HCT116 (cell line): ENCODE measurements at regions not wholly inside any gene's neighbourhood (a gene's known extent, or its start where the extent isn't known, plus 50 kb on each side); places are given as distances from the start of the nearest gene placed in this dataset.

Experiments
- ATAC-seq: fragments of 200-7000 bp; cut with Tn5 transposase; 2 replicates; pipeline ENCODE4 v1.9.1; 2020; ENCODE audit warnings: mild to moderate bottlenecking, moderate library complexity
- BruUV-seq: library from RNA; stranded (reverse); fragments of 400-500 nt; replicated peaks from 2 replicates; lab custom pipeline; 2021; lab: Mats Ljungman, UMichigan
- CTCF ChIA-PET: fragments of 300-600 bp; sonication (Branson Sonifier 250); formaldehyde crosslinking; loops from one replicate; lab custom pipeline; 2021; ENCODE audit warnings: antibody characterized with exemption; lab: Charles Lee
- POLR2A ChIA-PET: fragments of 300-600, 350-600 bp; sonication (Branson Sonifier 250); formaldehyde crosslinking; loops from one replicate; lab custom pipeline; 2021; ENCODE audit warnings: antibody characterized with exemption; lab: Charles Lee
- RAD21 ChIA-PET, 2 experiments: fragments of 300-600 bp; sonication (Branson Sonifier 250); formaldehyde crosslinking; loops; one replicate each; lab custom pipeline; 2023; ENCODE audit warnings: low total read pairs in 2 of 2; ENCODE audit not compliant: uncharacterized antibody in 2 of 2, unreplicated experiment in 2 of 2, low non-redundant PET in 1 of 2; lab: Charles Lee
- DNase-seq: peaks from one replicate; pipeline ENCODE4 v3.0.0-alpha.2; 2010; ENCODE audit warnings: low read depth, low spot score
- H2AFZ ChIP-seq: fragments of 200-600 bp; shearing (Covaris generic), sonication (generic); 2 replicates; pipeline ENCODE4 v1.6.1; 2017; ENCODE audit warnings: low read depth, mixed run types, mixed read lengths, antibody characterized with exemption, low read length; ENCODE audit not compliant: poor library complexity, severe bottlenecking
- H3K27ac ChIP-seq: 2 replicates; pipeline ENCODE4 v1.5.1; 2012; ENCODE audit warnings: low read depth, low read length
- H3K27me3 ChIP-seq: fragments of 200-600 bp; sonication (generic); 2 replicates; pipeline ENCODE4 v1.6.1; 2016; ENCODE audit warnings: mixed run types, low read length, mixed read lengths; ENCODE audit not compliant: insufficient read depth
- H3K36me3 ChIP-seq, 2 experiments: fragments of 200-500 bp in 1 of 2; fragments of 200-600 bp in 1 of 2; sonication (Bioruptor generic) in 1 of 2; sonication (generic) in 1 of 2; 2 replicates each; pipeline versions ENCODE4 v1.5.1 to v1.6.1; 2014 to 2016; ENCODE audit warnings: low read length in 2 of 2, inconsistent platforms in 1 of 2, mixed read lengths in 1 of 2, mixed run types in 1 of 2; ENCODE audit not compliant: insufficient read depth in 2 of 2, control insufficient read depth in 1 of 2
- H3K4me1 ChIP-seq, 2 experiments: fragments of 200-600 bp in 1 of 2; sonication (generic) in 1 of 2; 2 replicates each; pipeline versions ENCODE4 v1.5.1 to v1.6.1; 2012 to 2017; ENCODE audit warnings: low read length in 2 of 2, inconsistent platforms in 1 of 2, mild to moderate bottlenecking in 1 of 2, mixed read lengths in 1 of 2, mixed run types in 1 of 2, moderate library complexity in 1 of 2; ENCODE audit not compliant: insufficient read depth in 2 of 2, control insufficient read depth in 1 of 2
- H3K4me2 ChIP-seq: fragments of 200-600 bp; sonication (generic); 2 replicates; pipeline ENCODE4 v1.6.1; 2017; ENCODE audit warnings: mixed run types, low read length, mixed read lengths
- H3K4me3 ChIP-seq, 2 experiments: fragments of 200-600 bp in 1 of 2; sonication (generic) in 1 of 2; replicated peaks in 1 of 2; 2 replicates each; pipeline ENCODE4 v1.5.1; 2011 to 2016; ENCODE audit warnings: low read length in 2 of 2, control low read depth in 1 of 2, low read depth in 1 of 2, mild to moderate bottlenecking in 1 of 2, mixed read lengths in 1 of 2, mixed run types in 1 of 2
- H3K79me2 ChIP-seq: fragments of 200-600 bp; sonication (generic); 2 replicates; pipeline ENCODE4 v1.6.1; 2017; ENCODE audit warnings: mild to moderate bottlenecking, mixed run types, low read length, moderate library complexity, mixed read lengths; ENCODE audit not compliant: insufficient read depth
- H3K9ac ChIP-seq: fragments of 200-600 bp; sonication (generic); 2 replicates; pipeline ENCODE4 v1.6.1; 2016; ENCODE audit warnings: low read length, mixed read lengths
- H3K9me2 ChIP-seq: fragments of 200-600 bp; sonication (generic), shearing (Covaris generic); 2 replicates; pipeline ENCODE4 v1.6.1; 2017; ENCODE audit warnings: mixed run types, mild to moderate bottlenecking, moderate library complexity; ENCODE audit not compliant: insufficient read depth
- H3K9me3 ChIP-seq, 2 experiments: fragments of 200-500 bp in 1 of 2; fragments of 200-600 bp in 1 of 2; sonication (Bioruptor generic) in 1 of 2; sonication (generic) in 1 of 2; 2 replicates each; pipeline ENCODE4 v1.6.1; 2014 to 2017; ENCODE audit warnings: low read length in 2 of 2, mixed read lengths in 2 of 2, inconsistent platforms in 1 of 2, low read depth in 1 of 2, mild to moderate bottlenecking in 1 of 2, mixed run types in 1 of 2, moderate library complexity in 1 of 2; ENCODE audit not compliant: control insufficient read depth in 1 of 2, insufficient read depth in 1 of 2
- H4K20me1 ChIP-seq: fragments of 200-600 bp; sonication (generic), shearing (Covaris generic); 2 replicates; pipeline ENCODE4 v1.6.1; 2017; ENCODE audit warnings: mixed run types, mild to moderate bottlenecking, moderate library complexity; ENCODE audit not compliant: insufficient read depth
- ELF1 ChIP-seq: IDR thresholded peaks from 2 replicates; pipeline ENCODE4 v1.6.1; 2012; ENCODE audit warnings: low read depth, borderline replicate concordance
- JUND ChIP-seq: IDR thresholded peaks from 2 replicates; pipeline ENCODE4 v1.6.1; 2012
- POLR2AphosphoS5 ChIP-seq: IDR thresholded peaks from 2 replicates; pipeline ENCODE4 v1.6.1; 2011; ENCODE audit warnings: mild to moderate bottlenecking, low read depth, low read length, moderate library complexity
- SIN3A ChIP-seq: IDR thresholded peaks from 2 replicates; pipeline ENCODE4 v1.6.1; 2012; ENCODE audit warnings: low read depth
- SP1 ChIP-seq: IDR thresholded peaks from 2 replicates; pipeline ENCODE4 v1.6.1; 2012; ENCODE audit warnings: low read depth
- intact Hi-C: fragments of 100-400 bp; cut with micrococcal nuclease; formaldehyde crosslinking; loops from 2 replicates; pipeline ENCODE4 v1.10.0; 2022
- TF ChIP-seq, protein P1 (sequence below), 3 experiments: fragments of 200-600 bp in 1 of 3; sonication (generic) in 1 of 3; IDR thresholded peaks in 2 of 3; conservative IDR thresholded peaks in 1 of 3; 2 replicates each; pipeline ENCODE4 v1.5.1; 2012 to 2017; ENCODE audit warnings: low read depth in 2 of 3, low read length in 2 of 3, antibody characterized with exemption in 1 of 3, borderline replicate concordance in 1 of 3, control low read depth in 1 of 3, mild to moderate bottlenecking in 1 of 3, mixed read lengths in 1 of 3, mixed run types in 1 of 3, moderate library complexity in 1 of 3; ENCODE audit not compliant: insufficient read depth in 1 of 3

DNA sequence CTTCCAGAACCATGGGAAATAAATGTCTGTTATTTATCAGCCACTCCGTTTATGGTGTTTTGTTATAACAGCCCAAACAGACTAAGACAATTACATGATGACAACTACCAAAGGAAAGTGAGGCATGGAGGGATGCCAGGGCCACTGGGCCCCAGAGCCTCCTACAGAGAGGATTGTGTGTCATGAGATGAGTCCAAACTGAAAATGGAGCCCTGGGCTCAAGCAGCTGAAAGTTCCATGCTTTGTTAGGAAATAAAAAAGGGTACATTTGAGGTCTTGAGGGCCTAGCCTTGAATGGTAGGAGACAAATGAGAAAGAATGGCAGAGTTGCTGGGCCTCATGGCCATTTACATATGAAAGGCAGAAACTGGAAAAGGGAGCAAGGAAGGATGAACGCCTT, 586.5 kb downstream of the CETN3 start (continued):
- no peak for TF ChIP-seq ELF1

DNA sequence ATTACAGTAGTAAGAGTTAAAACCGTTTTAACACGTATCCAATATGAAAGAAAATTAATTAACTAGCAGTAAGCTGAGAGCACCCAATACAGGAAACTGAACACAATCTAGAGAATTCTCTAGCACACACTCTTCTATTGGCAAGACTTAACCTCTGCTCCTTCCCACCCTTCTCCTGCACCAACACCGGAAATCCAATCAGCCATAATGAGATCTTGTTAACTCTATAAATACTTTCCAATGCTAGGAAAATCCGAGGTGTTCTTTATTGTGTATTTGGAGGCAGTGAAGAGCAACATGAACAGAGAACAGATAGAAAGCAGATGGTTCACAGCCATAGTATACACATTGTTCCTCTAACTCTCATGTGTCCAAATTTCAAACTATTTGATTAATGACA, 591.7 kb downstream of the CETN3 start:
- Histone ChIP-seq H3K79me2 (no peaks in the 10 kb centered on the region), H3K9ac (no peak overlapping the region), H3K9me2 (peaks cover 3% of the 10 kb centered on the region; the same call in 1 of the 2 replicates), H3K4me2 (no peak overlapping the region), H3K27me3 (no peaks in the 10 kb centered on the region), H3K27ac (no peak overlapping the region), H3K4me3 (no peak overlapping the region), H3K36me3 (no peaks in the 10 kb centered on the region), H2AFZ (peak overlapping the region; percentile 78), H3K4me1 (no peaks in the 10 kb centered on the region), H3K9me3 (no peaks in the 10 kb centered on the region), H4K20me1 (no peaks in the 10 kb centered on the region)
- DNase-seq (no peak), ATAC-seq (no peak)
- POLR2A ChIA-PET, result no interaction called here
- RAD21 ChIA-PET, result no interaction called here
- no peak for TF ChIP-seq SP1
- TF ChIP-seq ELF1, result no peak
- TF ChIP-seq POLR2AphosphoS5, result no peak
- no peak for TF ChIP-seq JUND
- BruUV-seq, result no TSS peak
- intact Hi-C loops, result no loop called here
- CTCF ChIA-PET, result no interaction called here

DNA sequence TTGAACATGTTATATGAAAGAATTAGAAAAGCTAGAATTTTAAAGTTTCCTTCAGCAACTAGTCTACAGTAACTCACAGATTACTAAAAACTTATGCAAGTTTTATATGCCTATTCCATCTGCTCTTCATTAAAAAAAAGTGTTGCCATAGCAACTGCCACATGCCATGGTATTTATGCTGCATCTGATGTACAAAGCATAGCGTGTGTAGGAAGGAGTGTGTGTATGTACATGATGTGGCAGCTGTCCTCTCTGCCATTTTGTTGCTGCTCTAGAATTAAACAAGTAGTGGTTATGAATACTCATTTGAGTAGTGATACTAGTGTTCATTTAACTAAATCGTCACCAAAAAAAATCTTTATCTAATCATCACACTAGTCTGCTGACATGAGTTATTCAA, 593.5 kb downstream of the CETN3 start:
- Histone ChIP-seq H3K27ac (no peak overlapping the region), H3K9me2 (peaks cover 3% of the 10 kb centered on the region; the same call in 1 of the 2 replicates), H3K27me3 (no peaks in the 10 kb centered on the region), H3K4me2 (no peak overlapping the region), H3K9ac (no peak overlapping the region), H2AFZ (no peak overlapping the region), H3K4me3 (no peak overlapping the region), H3K79me2 (no peaks in the 10 kb centered on the region), H4K20me1 (no peaks in the 10 kb centered on the region), H3K36me3 (no peaks in the 10 kb centered on the region), H3K4me1 (no peaks in the 10 kb centered on the region), H3K9me3 (no peaks in the 10 kb centered on the region)
- CTCF ChIA-PET, result no interaction called here
- POLR2A ChIA-PET, result no interaction called here
- BruUV-seq, result no TSS peak
- intact Hi-C loops, result no loop called here
- DNase-seq, result no peak
- RAD21 ChIA-PET, result no interaction called here
- TF ChIP-seq, protein P1, sequence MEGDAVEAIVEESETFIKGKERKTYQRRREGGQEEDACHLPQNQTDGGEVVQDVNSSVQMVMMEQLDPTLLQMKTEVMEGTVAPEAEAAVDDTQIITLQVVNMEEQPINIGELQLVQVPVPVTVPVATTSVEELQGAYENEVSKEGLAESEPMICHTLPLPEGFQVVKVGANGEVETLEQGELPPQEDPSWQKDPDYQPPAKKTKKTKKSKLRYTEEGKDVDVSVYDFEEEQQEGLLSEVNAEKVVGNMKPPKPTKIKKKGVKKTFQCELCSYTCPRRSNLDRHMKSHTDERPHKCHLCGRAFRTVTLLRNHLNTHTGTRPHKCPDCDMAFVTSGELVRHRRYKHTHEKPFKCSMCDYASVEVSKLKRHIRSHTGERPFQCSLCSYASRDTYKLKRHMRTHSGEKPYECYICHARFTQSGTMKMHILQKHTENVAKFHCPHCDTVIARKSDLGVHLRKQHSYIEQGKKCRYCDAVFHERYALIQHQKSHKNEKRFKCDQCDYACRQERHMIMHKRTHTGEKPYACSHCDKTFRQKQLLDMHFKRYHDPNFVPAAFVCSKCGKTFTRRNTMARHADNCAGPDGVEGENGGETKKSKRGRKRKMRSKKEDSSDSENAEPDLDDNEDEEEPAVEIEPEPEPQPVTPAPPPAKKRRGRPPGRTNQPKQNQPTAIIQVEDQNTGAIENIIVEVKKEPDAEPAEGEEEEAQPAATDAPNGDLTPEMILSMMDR (IDR thresholded peaks at IDR 0.05 in 2 of 3, conservative IDR thresholded peaks at IDR 0.05 in 1 of 3; ENCODE audit: borderline replicate concordance in 1 of 3, insufficient read depth in 1 of 3, low read depth in 2 of 3, low read length in 2 of 3), result no peak
- no peak for TF ChIP-seq SIN3A
- no peak for ATAC-seq
